ENCODE measurements at regions not wholly inside any gene's neighbourhood (a gene's known extent, or its start where the extent isn't known, plus 50 kb on each side); places are given as distances from the start of the nearest gene placed in this dataset.

- TF ChIP-seq CTCF (IDR thresholded peaks at IDR 0.05) = no peak
- TF ChIP-seq POLR2AphosphoS5 (IDR thresholded peaks at IDR 0.05) = no peak
- no peak for TF ChIP-seq POLR2A (IDR thresholded peaks at IDR 0.05)
- TF ChIP-seq EP300 (IDR thresholded peaks at IDR 0.05) = no peak
Measured at GRCh38 chr3:16825617-16826204, 59.0 kb upstream of the PLCL2 start.
